ENCODE measurements at regions not wholly inside any gene's neighbourhood (a gene's known extent, or its start where the extent isn't known, plus 50 kb on each side); places are given as distances from the start of the nearest gene placed in this dataset.

- DNase-seq (ENCODE audit: low spot score), result no peak
Observed at GRCh38 chr2:240226672-240227537, 86.4 kb upstream of the OTOS start.

- no peak for DNase-seq (ENCODE audit: low spot score)
Observed at GRCh38 chr2:240227538-240228428, 87.3 kb upstream of the OTOS start.

- DNase-seq (ENCODE audit: low spot score), result no peak
Observed at GRCh38 chr2:240229005-240229404, 88.5 kb upstream of the OTOS start.

- peak; percentile 53 for DNase-seq (ENCODE audit: low spot score)
Observed at GRCh38 chr2:240229603-240230235, 89.3 kb upstream of the OTOS start.

- no peak for DNase-seq (ENCODE audit: low spot score)
Observed at GRCh38 chr2:240230291-240230931, 90.0 kb upstream of the OTOS start.

DNA sequence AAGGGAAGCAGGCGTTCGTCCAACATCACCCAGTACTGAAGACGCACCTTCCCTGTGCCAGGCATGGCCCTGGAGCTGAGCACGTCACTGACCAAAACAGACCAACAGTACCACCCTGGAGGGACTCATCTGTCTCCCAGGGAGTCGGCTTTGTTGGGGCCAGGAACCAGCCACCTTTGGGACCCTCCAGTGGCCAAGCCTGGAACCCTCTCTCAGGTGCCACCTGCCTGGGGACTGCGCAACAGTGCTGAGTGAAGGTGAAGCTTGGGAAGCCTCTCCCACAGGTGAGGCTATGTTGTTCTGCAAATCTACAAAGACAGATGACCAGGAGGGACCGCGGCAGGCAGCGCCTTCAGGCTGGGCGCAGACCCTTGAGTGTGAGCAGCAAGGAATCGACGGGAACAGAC lies 91.4 kb upstream of the OTOS start:
- DNase-seq (ENCODE audit: low spot score), result no peak

DNA sequence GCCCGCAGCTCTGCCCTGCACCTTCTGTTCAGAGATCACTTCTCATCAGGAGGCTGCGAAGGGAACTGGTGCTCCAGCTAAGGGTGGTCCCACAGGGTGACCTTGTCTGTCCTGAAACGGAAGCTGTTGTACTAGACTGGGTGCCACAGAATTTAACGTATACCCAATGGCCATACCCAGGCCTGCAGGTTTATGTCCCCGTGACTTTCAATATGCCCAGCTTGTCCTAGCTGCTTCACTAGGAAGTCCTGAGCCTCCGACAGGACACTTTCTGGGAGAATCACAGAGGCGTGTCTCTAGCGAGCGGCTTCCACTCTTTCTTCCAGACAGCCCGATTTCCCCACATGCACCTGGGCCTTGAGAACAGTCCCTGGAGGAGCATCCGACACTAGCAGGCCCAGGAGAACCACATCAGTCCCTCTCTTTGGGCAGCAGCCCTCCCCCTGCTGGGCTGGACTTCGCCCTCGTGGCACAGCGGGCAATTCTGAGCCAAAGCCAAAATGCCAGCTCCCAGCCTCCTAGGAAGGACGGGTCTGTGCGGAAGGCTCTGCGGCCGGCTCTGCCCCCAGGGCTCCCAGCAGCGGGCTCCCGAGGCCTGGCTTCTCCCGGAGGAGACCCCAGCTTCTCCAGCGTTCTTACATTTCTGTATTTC lies 91.9 kb upstream of the OTOS start:
- DNase-seq (ENCODE audit: low spot score), result no peak

GRCh38 chr2:240232961-240233884 lies 92.8 kb upstream of the OTOS start:
- peak; percentile 75 for DNase-seq (ENCODE audit: low spot score)

DNA sequence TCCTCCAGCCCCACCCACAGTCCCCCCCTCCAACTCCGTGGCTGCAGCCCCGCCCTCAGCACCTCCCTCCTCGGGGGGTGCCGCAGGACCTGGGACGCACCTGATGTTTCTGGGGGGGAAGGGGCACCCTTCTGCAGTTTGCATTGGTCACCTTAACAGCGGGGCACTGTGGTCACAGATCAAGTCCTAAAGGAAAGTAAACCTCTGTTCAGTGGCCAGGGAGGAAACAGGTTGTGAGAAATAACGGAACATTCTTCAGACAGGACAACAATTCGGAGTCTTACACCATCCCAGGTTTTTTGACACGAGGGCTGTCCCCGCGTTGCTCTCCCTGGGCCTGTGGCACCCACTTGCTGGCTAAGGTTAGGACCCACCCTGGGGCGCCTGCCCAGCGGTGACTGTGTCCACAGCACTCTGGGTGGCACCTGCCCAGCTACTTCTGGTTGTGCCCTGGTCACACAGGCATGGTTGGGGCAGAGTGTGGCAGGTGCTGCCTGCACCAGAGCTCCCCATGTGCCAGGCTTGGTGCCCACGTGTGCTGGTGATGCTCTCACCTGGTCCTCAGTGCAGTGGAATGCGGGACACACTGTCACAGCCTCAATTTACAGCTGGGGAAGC lies 93.5 kb upstream of the OTOS start:
- DNase-seq (ENCODE audit: low spot score), result no peak

GRCh38 chr2:240234503-240234951 lies 94.1 kb upstream of the OTOS start:
- no peak for DNase-seq (ENCODE audit: low spot score)

- DNase-seq (ENCODE audit: low spot score), result no peak
Observed at GRCh38 chr2:240235149-240235803, 94.8 kb upstream of the OTOS start.

DNA sequence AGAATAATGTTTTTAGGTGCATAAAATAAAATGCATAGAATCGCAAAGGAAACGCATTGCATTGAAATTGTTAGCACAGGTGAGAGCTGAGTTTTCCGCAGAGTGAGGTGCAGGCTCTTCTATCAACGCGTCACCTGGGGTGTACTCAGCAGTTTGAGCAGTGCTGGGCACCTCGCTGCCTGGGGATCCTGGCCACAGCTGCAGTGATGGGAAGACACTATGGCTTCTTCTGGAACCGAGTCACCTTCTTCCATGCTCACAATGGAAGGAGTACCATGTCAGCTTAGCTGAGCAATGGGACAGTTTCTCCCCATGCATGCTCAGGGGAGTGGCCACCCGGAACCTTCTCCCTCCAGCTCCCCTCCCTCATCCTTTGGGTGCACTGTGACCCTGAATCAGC lies 95.4 kb upstream of the OTOS start:
- no peak for DNase-seq (ENCODE audit: low spot score)

GRCh38 chr2:240236217-240237111 lies 96.0 kb upstream of the OTOS start:
- DNase-seq (ENCODE audit: low spot score), result no peak

- DNase-seq (ENCODE audit: low spot score), result no peak
Observed at GRCh38 chr2:240237609-240238174, 97.2 kb upstream of the OTOS start.

GRCh38 chr2:240238201-240238600 lies 97.7 kb upstream of the OTOS start:
- no peak for DNase-seq (ENCODE audit: low spot score)

- DNase-seq (ENCODE audit: low spot score), result no peak
Observed at GRCh38 chr2:240238786-240239185, 98.3 kb upstream of the OTOS start.

GRCh38 chr2:240239325-240239724 lies 98.9 kb upstream of the OTOS start:
- DNase-seq (ENCODE audit: low spot score), result no peak
